HFF-Myc (cell line): ENCODE measurements at regions not wholly inside any gene's neighbourhood (a gene's known extent, or its start where the extent isn't known, plus 50 kb on each side); places are given as distances from the start of the nearest gene placed in this dataset.

Experiments
- DNase-seq: peaks from one replicate; pipeline ENCODE4 v3.0.0-alpha.2; 2011; ENCODE audit warnings: low read depth; ENCODE audit errors: extremely low read depth
- H3K4me3 ChIP-seq: replicated peaks from 2 replicates; pipeline ENCODE4 v1.5.1; 2011; ENCODE audit warnings: low read depth, mild to moderate bottlenecking, control low read depth, low read length
- TF ChIP-seq, protein P1 (sequence below): IDR thresholded peaks from 2 replicates; pipeline ENCODE4 v1.5.1; 2012; ENCODE audit warnings: mild to moderate bottlenecking, low read depth, low read length, control low read depth; ENCODE audit errors: missing control alignments

- no peak overlapping the region for H3K4me3 ChIP-seq
- no peak for DNase-seq
- TF ChIP-seq, protein P1, sequence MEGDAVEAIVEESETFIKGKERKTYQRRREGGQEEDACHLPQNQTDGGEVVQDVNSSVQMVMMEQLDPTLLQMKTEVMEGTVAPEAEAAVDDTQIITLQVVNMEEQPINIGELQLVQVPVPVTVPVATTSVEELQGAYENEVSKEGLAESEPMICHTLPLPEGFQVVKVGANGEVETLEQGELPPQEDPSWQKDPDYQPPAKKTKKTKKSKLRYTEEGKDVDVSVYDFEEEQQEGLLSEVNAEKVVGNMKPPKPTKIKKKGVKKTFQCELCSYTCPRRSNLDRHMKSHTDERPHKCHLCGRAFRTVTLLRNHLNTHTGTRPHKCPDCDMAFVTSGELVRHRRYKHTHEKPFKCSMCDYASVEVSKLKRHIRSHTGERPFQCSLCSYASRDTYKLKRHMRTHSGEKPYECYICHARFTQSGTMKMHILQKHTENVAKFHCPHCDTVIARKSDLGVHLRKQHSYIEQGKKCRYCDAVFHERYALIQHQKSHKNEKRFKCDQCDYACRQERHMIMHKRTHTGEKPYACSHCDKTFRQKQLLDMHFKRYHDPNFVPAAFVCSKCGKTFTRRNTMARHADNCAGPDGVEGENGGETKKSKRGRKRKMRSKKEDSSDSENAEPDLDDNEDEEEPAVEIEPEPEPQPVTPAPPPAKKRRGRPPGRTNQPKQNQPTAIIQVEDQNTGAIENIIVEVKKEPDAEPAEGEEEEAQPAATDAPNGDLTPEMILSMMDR, result no peak
Observed at GRCh38 chr3:72196377-72196929, 411.5 kb upstream of the PROK2 start.

GRCh38 chr3:72195895-72196294 is 410.9 kb upstream of the PROK2 start:
- TF ChIP-seq, protein P1, result no peak
- no peak overlapping the region for H3K4me3 ChIP-seq
- DNase-seq, result no peak

DNA sequence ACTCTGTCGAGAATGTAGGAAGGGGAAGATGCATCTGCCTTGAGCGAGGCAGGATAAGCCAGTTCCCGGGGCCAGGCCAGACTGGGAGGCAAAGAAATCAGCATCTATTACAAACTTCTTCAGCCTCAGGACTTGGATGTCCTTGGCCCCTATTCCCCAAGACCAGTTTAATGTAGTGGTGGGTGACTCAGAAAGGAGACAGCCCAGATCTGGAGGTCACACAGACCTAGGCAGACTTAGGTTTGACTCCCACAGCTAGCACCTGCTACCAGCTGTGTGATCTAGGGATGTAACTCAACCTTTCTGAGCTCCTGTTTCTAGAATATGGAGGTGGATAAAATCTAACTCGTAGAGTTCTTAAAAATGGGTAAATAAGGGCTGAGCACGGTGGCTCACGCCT is 409.5 kb upstream of the PROK2 start:
- no peak for DNase-seq
- TF ChIP-seq, protein P1, result no peak
- no peak overlapping the region for H3K4me3 ChIP-seq

GRCh38 chr3:72193771-72194430 is 409.0 kb upstream of the PROK2 start:
- TF ChIP-seq, protein P1, result no peak
- no peak overlapping the region for H3K4me3 ChIP-seq
- DNase-seq, result no peak

DNA sequence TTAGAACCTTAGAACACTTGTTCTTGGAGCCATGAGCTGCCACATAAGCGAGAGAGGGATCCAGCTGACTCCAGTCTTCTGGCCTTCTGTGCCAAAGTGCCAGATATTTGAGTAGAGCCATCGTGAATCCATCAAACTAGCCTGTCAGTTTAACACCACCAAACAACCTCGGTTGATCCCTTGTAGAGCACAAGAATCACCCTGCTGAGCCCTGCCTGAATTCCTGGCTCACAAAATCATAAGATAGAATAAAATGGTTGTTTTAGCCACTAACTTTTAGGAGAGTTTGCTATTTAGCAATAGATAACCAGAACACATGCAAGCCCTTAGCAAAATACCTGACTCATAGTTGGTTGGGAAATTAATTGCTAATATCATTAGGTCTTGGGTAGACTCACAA is 407.6 kb upstream of the PROK2 start:
- H3K4me3 ChIP-seq, result no peak overlapping the region
- TF ChIP-seq, protein P1, result no peak

DNA sequence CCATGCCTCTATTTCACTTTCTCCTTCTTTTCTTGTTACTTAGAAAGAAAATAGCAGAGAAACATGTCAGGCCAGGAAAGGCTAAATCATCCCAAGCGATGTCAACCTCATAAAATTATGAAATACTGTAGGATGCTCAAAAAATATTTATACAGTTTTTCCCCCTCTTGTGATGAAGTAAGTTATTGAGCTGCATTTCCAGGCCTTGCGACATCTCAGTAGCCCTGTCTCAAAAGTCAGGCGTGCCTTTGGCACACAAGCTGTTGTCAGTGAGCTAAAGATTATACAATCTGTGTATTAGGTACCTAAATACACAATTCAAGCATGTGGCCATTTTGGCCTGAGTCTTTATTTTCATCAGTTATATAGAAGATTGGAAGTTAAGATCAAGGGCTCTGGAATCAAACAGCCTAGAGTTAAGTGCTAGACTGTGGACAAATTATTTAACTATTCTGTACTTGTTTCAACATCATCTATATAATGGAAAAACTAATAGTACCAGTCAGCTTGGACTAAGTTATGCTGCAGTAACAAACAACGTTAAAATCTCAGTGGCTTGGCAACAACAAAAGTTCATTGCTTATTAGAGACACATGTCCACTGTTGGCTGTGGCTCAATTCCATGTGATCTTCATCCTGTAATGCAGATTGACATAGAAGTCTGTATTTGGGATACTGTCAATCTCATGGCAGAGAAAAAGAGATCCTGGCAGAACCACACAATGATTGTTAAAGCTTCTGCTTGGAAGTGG is 406.4 kb upstream of the PROK2 start:
- H3K4me3 ChIP-seq, result no peak overlapping the region
- TF ChIP-seq, protein P1, result no peak
- DNase-seq, result no peak

More for the DNA sequence above, 407.6 kb upstream of the PROK2 start:
- DNase-seq, result no peak
